Fibroblast of mammary gland (primary cell): ENCODE measurements at regions not wholly inside any gene's neighbourhood (a gene's known extent, or its start where the extent isn't known, plus 50 kb on each side); places are given as distances from the start of the nearest gene placed in this dataset.
"Not testable (repeated sequence)": the region's sequence is repeated elsewhere in the genome, so short reads cannot be mapped to it uniquely, and the experiment has no call there.

ENCODE experiments used
- DNase-seq: peaks from one replicate; pipeline ENCODE4 v3.0.0-alpha.2; 2010; ENCODE audit warnings: low read depth
- H3K4me3 ChIP-seq: 2 replicates; pipeline ENCODE4 v1.5.1; 2011; ENCODE audit warnings: low read depth, mild to moderate bottlenecking, low read length, moderate library complexity; ENCODE audit not compliant: control insufficient read depth
- CTCF ChIP-seq: conservative IDR thresholded peaks from 2 replicates; pipeline ENCODE4 v1.5.1; 2011; ENCODE audit warnings: low read depth, low read length, inconsistent platforms; ENCODE audit not compliant: control insufficient read depth, insufficient read depth

- no peak for TF ChIP-seq CTCF
- no peak overlapping the region for H3K4me3 ChIP-seq
- no peak for DNase-seq
These were observed 344.2 kb upstream of the SULF2 start for GRCh38 chr20:48129345-48129942.

- no peak overlapping the region for H3K4me3 ChIP-seq
- TF ChIP-seq CTCF: no peak
These were observed 343.2 kb upstream of the SULF2 start for GRCh38 chr20:48128436-48128835.

GRCh38 chr20:48127964-48128363 lies 342.7 kb upstream of the SULF2 start:
- not testable (repeated sequence) for DNase-seq, H3K4me3 ChIP-seq

More at GRCh38 chr20:48128436-48128835, 343.2 kb upstream of the SULF2 start:
- DNase-seq: no peak

DNA sequence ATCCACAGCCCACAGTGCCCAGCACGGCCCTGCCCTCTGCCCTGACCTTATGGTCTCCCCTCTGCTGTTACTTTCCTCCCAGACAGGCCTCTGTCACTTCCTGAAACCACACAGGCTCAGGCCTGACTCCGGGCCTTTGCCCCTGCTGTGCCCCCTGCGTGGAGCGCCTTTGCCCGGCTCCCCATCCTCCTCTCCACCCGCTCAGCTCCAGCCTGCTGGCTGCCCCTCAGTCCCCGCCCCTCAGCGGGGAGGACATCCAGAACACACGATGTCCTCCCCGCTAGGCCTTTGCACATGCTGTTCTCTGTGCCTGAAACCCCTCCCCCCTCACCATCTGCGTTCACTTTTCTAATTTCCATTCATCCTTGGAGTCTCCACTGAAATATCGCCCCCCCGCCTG lies 341.9 kb upstream of the SULF2 start:
- not testable (repeated sequence) for H3K4me3 ChIP-seq, DNase-seq

DNA sequence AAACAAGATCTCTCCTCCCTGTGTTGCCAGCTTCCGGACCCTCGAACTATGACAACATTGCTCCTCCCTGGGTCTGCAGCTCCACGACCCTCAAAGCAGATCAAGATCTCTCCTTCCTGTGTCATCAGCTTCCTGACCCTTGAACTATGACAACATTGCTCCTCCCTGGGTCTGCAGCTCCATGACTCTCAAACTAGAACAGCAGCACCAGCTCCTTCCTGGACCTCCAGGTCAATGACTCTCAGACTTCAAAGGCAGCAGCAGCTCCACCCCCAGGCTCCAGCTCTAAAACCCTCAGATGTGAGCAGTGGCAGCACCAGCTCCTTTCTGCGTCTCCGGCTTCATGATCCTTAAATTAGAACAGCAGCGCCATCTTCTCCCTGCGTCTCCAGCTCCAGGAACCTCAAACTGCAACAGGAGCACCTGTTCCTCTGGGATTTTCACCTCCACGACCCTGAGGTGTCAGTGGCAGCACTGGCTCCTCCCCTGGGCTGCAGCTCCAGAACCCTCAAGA lies 341.0 kb upstream of the SULF2 start:
- no peak overlapping the region for H3K4me3 ChIP-seq
- TF ChIP-seq CTCF: no peak
- DNase-seq: no peak

DNA sequence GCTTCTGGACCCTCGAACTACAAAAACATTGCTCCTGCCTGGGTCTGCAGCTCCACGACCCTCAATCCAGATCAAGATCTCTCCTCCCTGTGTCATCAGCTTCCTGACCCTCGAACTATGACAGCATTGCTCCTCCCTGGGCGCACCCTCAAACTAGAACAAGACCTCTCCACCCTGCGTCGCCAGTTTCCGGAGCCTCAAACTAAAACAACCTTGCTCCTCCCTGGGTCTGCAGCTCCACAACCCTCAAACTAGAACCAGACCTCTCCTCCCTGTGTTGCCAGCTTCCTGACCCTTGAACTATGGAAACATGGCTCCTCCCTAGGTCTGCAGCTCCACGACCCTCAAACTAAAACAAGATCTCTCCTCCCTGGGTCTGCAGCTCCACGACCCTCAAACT lies 339.7 kb upstream of the SULF2 start:
- no peak overlapping the region for H3K4me3 ChIP-seq
- DNase-seq: no peak
- TF ChIP-seq CTCF: no peak

GRCh38 chr20:48124181-48124782 lies 339.0 kb upstream of the SULF2 start:
- DNase-seq: no peak
- H3K4me3 ChIP-seq: no peak overlapping the region
- TF ChIP-seq CTCF: no peak

DNA sequence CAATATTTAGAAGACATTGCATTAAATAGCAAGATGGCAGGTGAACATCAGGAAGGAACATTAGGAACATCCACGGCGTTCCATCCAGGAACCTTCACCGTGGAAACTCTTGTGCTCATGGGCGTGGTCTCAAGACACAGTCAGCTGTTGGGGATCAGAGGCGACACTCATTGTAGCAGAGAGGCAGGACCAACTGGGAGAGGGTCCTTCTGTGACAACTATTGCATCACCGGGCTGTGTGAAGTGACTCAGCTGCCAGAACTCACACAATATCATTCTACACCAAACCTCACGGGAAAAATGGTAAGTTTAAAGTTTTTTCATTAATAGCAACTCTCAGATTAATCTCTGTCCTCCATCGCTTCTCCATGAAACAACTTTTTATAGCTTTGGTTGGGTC lies 334.8 kb upstream of the SULF2 start:
- no peak overlapping the region for H3K4me3 ChIP-seq
- no peak for DNase-seq
- TF ChIP-seq CTCF: no peak

DNA sequence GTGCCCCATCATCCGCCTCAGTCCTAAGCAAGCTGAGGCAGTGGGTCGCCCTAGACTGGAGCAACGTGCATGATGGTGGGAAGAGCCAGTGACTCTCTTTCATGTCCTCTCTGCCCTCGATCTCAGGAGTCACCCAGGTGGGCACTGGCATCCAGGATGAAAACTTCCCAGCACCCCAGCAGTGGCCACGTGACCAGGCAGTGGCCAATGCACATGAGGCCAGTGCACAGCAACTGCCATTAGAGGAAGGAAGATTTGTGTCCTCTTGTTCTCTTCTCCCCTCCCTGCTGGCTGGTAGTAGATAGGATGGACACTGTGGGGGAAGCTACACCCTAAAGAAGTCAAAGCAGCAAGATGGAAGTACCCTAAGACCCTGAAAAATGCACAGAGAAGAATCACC lies 334.1 kb upstream of the SULF2 start:
- not testable (repeated sequence) for H3K4me3 ChIP-seq, DNase-seq
